Hepatic stellate cell (primary cell): ENCODE measurements at regions not wholly inside any gene's neighbourhood (a gene's known extent, or its start where the extent isn't known, plus 50 kb on each side); places are given as distances from the start of the nearest gene placed in this dataset.
A peak's percentile ranks its signal among the peaks of the same experiment; 100 is the strongest.
"Not testable (repeated sequence)": the region's sequence is repeated elsewhere in the genome, so short reads cannot be mapped to it uniquely, and the experiment has no call there.

Experiments used
- DNase-seq: peaks from one replicate; pipeline ENCODE4 v3.0.0; 2011; ENCODE audit warnings: low spot score

- no peak for DNase-seq
Observed at GRCh38 chr16:64304396-64304795, 817.5 kb downstream of the CDH11 start.

GRCh38 chr16:64297863-64298600, 823.8 kb downstream of the CDH11 start:
- DNase-seq, result no peak

- no peak for DNase-seq
Observed at GRCh38 chr16:64295466-64295865, 826.4 kb downstream of the CDH11 start.

- no peak for DNase-seq
Observed at GRCh38 chr16:64292953-64293352, 828.9 kb downstream of the CDH11 start.

- DNase-seq, result no peak
Observed at GRCh38 chr16:64292161-64292560, 829.7 kb downstream of the CDH11 start.

- DNase-seq, result no peak
Observed at GRCh38 chr16:64290461-64290860, 831.4 kb downstream of the CDH11 start.

GRCh38 chr16:64287655-64288528, 834.0 kb downstream of the CDH11 start:
- DNase-seq, result no peak

GRCh38 chr16:64282181-64282580, 839.7 kb downstream of the CDH11 start:
- DNase-seq, result no peak

- no peak for DNase-seq
Observed at GRCh38 chr16:64280317-64280716, 841.5 kb downstream of the CDH11 start.

GRCh38 chr16:64278196-64278595, 843.7 kb downstream of the CDH11 start:
- peak; percentile 11 for DNase-seq

- DNase-seq, result no peak
Observed at GRCh38 chr16:64276646-64277045, 845.2 kb downstream of the CDH11 start.

GRCh38 chr16:64272028-64272427, 849.8 kb downstream of the CDH11 start:
- no peak for DNase-seq

GRCh38 chr16:64269756-64270155, 852.1 kb downstream of the CDH11 start:
- DNase-seq, result no peak

GRCh38 chr16:64265756-64266155, 856.1 kb downstream of the CDH11 start:
- DNase-seq, result no peak

- not testable (repeated sequence) for DNase-seq
Observed at GRCh38 chr16:64260631-64261401, 861.0 kb downstream of the CDH11 start.

- DNase-seq, result no peak
Observed at GRCh38 chr16:64254443-64255367, 867.2 kb downstream of the CDH11 start.

GRCh38 chr16:64253525-64253924, 868.3 kb downstream of the CDH11 start:
- no peak for DNase-seq

- DNase-seq, result no peak
Observed at GRCh38 chr16:64253096-64253495, 868.8 kb downstream of the CDH11 start.

GRCh38 chr16:64251742-64252141, 870.1 kb downstream of the CDH11 start:
- DNase-seq, result no peak

GRCh38 chr16:64250866-64251265, 871.0 kb downstream of the CDH11 start:
- peak; percentile 5 for DNase-seq

GRCh38 chr16:64242492-64242891, 879.4 kb downstream of the CDH11 start:
- DNase-seq, result no peak
